ENCODE measurements at regions not wholly inside any gene's neighbourhood (a gene's known extent, or its start where the extent isn't known, plus 50 kb on each side); places are given as distances from the start of the nearest gene placed in this dataset.

DNA sequence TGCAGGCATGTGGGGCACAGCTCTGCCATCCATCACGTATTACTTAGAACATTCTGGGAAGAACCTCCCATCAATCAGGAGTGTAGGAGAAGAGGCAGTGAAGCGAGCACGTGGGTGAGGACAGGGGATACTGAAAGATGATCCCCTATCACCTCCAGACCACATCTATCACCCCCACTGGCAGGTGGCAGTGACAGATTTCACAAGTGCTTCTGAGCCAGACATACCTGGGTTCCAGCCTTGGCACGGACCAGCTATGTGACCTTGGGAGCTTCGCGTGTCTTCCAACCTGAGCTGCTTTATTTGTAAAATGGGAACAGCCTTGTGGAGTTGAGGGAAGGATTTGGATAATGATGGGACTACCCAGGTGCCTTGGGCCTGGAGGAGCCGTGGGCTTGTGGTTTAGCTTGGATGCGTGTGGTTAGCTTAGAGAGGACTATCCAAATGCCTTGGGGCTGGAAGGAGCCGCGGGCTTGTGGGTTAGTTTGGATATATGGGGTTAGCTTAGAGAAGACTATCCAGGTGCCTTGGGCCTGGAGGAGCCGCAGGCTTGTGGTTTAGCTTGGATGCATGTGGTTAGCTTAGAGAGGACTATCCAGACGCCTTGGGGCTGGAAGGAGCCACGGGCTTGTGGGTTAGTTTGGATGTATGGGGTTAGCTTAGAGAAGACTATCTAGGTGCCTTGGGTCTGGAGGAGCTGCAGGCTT lies 206.4 kb downstream of the ENGASE start:
- H2AK5ac ChIP-seq (ENCODE audit: insufficient read length, low read length): no peak overlapping the region
- no peak overlapping the region for H2BK120ac ChIP-seq (ENCODE audit: low read depth, low read length, poor library complexity, severe bottlenecking)
- H3K23ac ChIP-seq (ENCODE audit: insufficient read length, low read depth, low read length): no peak overlapping the region
- Mint-ChIP-seq H3K9me3 (no peaks in the 10 kb centered on the region; a peak in 1 of 5 replicates), H3K27me3 (ENCODE audit: low read depth) (peaks cover 24% of the 10 kb centered on the region), H3K27ac (no peak overlapping the region; a peak in 1 of 7 replicates), H3K36me3 (ENCODE audit: insufficient read depth in 1 of 3, low read depth in 3 of 3) (no peaks in the 10 kb centered on the region), H3K4me3 (no peak overlapping the region), H3K4me1 (peaks cover 0 to under 1% of the 10 kb centered on the region in 2 experiments; a peak in 2 of 4 replicates)
- no peak overlapping the region for H3K14ac ChIP-seq (ENCODE audit: insufficient read depth, low read length)
- no peak overlapping the region for H3T11ph ChIP-seq (ENCODE audit: low read length)
- H3K9ac ChIP-seq (ENCODE audit: extremely low read depth, insufficient read length, low read length): no peak overlapping the region
- peaks cover 3% of the 10 kb centered on the region for H3K23me2 ChIP-seq (ENCODE audit: insufficient read length, low read depth, low read length, poor library complexity, severe bottlenecking)
- no peak overlapping the region for H4K91ac ChIP-seq (ENCODE audit: insufficient read length, low read depth, low read length)
- no peak overlapping the region for H4K8ac ChIP-seq (replicated peaks; ENCODE audit: insufficient read length, low read depth, low read length)
- H3K4me1 ChIP-seq (ENCODE audit: insufficient read depth, low read length): no peaks in the 10 kb centered on the region
- no peak overlapping the region for H2BK15ac ChIP-seq (ENCODE audit: low read depth, low read length)
- no peak overlapping the region for H3K4me2 ChIP-seq (ENCODE audit: insufficient read depth, insufficient read length, low read length)
- no peaks in the 10 kb centered on the region for H3K79me2 ChIP-seq (ENCODE audit: insufficient read depth, low read length)
- DNase-seq: no peak
- no peak overlapping the region for H2AFZ ChIP-seq (ENCODE audit: low read length)
- no peak overlapping the region for H2BK20ac ChIP-seq (ENCODE audit: low read depth, low read length, poor library complexity, severe bottlenecking)
- H4K5ac ChIP-seq (ENCODE audit: insufficient read length, low read depth, low read length): no peak overlapping the region
- TF ChIP-seq, protein P1, sequence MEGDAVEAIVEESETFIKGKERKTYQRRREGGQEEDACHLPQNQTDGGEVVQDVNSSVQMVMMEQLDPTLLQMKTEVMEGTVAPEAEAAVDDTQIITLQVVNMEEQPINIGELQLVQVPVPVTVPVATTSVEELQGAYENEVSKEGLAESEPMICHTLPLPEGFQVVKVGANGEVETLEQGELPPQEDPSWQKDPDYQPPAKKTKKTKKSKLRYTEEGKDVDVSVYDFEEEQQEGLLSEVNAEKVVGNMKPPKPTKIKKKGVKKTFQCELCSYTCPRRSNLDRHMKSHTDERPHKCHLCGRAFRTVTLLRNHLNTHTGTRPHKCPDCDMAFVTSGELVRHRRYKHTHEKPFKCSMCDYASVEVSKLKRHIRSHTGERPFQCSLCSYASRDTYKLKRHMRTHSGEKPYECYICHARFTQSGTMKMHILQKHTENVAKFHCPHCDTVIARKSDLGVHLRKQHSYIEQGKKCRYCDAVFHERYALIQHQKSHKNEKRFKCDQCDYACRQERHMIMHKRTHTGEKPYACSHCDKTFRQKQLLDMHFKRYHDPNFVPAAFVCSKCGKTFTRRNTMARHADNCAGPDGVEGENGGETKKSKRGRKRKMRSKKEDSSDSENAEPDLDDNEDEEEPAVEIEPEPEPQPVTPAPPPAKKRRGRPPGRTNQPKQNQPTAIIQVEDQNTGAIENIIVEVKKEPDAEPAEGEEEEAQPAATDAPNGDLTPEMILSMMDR (conservative IDR thresholded peaks at IDR 0.05): no peak
- no peaks in the 10 kb centered on the region for H3K79me1 ChIP-seq (ENCODE audit: insufficient read depth, low read depth, low read length, poor library complexity, severe bottlenecking)
- no peak overlapping the region for H3K4ac ChIP-seq (ENCODE audit: low read depth, low read length)
- no peaks in the 10 kb centered on the region for H3K9me3 ChIP-seq (ENCODE audit: control insufficient read depth, low read depth, low read length)
- no peaks in the 10 kb centered on the region for H3K27me3 ChIP-seq (ENCODE audit: insufficient read depth, low read length)
- no peak overlapping the region for H3K27ac ChIP-seq (ENCODE audit: insufficient read length, low read depth, low read length)
- no CpG with 5 or more reads among the region's 13 CpGs for WGBS (ENCODE audit: extremely low coverage, insufficient read length, low lambda C conversion rate)
- H2BK12ac ChIP-seq (ENCODE audit: insufficient read length, low read depth, low read length): no peak overlapping the region
- no peak overlapping the region for H3K18ac ChIP-seq (ENCODE audit: insufficient read length, low read depth, low read length)
- H3K56ac ChIP-seq (ENCODE audit: insufficient read length, low read depth, low read length): no peak overlapping the region
- no peaks in the 10 kb centered on the region for H4K20me1 ChIP-seq (ENCODE audit: control insufficient read depth, insufficient read depth, insufficient read length)
- no peak overlapping the region for H2BK5ac ChIP-seq (ENCODE audit: insufficient read length, low read length)

All from H9 (cell line).